Suppressor macrophage treated with lipopolysaccharide for 1 hour (primary cell): ENCODE measurements at regions not wholly inside any gene's neighbourhood (a gene's known extent, or its start where the extent isn't known, plus 50 kb on each side); places are given as distances from the start of the nearest gene placed in this dataset.
A peak's percentile ranks its signal among the peaks of the same experiment; 100 is the strongest.

Source experiments
- DNase-seq, 3 donors: peaks; one replicate each; pipeline ENCODE4 v3.0.0-alpha.2; 2020 to 2022

DNA sequence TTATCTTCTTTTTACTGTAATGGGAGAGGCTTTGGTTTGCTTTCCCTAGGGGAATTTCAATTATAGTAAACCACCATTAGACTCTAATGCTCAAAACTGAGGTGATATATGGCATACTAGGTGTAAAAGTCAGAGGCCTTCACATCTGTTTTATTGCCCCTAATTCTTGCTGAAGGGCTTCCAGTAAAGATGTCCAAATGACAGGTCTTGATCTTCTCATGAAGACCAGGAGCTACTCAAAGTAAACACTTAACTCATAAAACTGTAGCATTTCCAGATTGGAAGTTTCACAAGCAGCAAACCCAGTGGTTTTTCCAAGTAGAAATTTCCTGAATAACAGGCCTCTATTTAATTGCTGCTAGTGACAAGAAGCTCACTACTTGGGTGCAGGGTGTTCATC is 286.8 kb downstream of the RBM43 start:
- no peak for DNase-seq

DNA sequence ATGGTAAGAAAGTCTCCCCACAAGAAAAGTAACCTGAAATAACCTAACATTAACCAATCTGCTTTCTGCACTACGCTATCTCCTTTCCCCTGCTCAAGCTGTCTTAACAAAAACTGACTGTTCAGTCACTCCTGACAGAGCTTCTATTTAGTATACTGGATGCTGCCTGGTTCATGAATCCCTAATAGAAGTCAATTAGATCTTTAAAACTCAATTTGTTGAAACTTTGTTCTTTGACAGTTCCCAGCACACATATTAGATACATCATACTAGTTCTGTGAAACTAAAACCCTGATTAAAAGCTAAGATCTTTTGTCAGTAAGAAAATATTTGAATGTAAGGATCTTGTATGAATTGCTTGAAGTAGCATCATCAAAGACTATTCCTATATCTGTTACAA is 287.4 kb downstream of the RBM43 start:
- DNase-seq, result no peak

DNA sequence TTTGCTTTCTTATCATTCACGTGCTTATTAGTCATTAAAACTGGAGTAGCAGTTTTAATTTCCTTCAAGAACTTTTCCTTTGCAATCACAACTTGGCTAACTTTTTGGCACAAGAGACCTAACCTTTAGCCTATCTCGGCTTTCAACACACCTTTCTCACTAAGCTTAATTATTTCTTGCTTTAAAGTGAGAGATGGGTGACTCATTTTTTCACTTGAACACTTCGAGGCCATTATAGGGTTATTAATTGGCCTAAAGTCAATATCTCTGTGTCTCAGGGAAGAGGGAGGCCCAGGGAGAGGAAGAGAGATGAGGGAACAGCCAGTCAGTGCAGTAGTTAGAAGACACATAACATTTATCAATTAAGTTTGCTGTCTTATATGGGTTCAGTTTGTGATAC is 289.8 kb downstream of the RBM43 start:
- no peak for DNase-seq

DNA sequence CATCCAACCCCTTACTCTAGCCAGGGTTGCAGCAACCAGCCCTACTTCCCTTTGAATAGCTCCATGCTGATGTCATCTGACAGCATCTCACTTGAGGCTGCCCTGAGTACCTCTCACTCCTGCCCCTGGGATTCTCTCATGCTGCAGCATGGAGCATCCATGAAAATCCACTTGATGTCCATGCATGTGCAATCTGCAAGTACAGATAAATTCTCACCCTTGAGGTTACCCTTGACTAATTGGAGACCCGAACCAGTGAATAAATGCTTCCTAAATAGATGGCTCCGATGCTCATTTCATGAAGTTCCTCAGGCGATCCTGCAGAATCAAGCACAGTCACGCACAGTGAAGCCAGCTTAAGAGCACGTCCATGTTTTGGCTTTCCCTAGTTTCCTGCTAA is 298.3 kb downstream of the RBM43 start:
- DNase-seq, result no peak

DNA sequence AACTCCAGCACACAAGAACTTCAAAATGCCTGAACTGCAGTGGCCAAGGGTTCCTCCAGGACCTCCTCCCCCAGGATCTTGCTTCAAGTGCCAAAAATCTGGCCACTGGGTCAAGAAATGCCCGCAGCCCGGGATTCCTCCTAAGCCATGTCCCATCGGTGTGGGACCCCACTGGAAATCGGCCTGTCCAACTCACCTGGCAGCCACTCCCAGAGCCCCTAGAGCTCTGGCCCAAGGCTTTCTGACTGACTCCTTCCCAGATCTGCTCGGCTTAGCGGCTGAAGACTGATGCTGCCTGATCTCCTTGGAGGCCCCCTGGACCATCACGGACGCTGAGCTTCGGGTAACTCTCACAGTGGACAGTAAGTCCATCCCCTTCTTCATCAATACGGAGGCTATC is 306.4 kb downstream of the RBM43 start:
- no peak for DNase-seq

DNA sequence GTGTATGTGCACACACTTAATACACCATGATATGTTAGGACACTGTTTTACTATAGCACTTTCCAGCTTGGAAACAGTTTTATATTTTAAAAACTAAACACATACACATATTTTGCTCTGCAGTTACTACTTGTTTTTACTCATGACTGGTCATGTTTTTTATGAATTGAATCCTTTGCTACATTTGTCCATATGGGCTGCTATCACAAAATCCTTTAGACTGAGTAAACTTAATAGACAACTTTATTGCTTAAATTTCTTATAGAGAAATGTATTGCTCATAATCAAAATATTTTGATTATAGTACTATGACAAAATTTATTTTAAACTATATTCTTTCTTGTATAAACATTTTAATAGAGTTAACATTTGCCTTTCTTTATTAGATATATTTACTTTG is 314.8 kb downstream of the RBM43 start:
- DNase-seq, result no peak

DNA sequence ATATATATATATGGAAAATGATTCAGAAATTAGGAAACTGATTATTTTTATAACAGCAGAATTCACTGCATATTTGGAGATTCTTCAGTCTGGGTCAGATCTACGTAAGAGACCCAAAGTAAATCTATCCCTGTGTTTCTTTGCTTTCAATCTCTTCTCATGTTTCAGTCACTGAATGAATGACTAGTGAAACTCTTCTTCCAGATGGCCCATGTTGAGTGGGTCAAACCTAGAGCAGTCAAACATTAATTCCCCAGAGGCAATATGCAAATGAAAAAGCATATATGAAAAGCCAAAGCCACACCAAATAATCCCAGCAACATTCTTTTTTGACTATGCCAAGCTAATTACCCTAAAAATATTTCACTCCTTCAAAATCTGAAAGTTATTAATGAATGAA is 317.3 kb downstream of the RBM43 start:
- no peak for DNase-seq

DNA sequence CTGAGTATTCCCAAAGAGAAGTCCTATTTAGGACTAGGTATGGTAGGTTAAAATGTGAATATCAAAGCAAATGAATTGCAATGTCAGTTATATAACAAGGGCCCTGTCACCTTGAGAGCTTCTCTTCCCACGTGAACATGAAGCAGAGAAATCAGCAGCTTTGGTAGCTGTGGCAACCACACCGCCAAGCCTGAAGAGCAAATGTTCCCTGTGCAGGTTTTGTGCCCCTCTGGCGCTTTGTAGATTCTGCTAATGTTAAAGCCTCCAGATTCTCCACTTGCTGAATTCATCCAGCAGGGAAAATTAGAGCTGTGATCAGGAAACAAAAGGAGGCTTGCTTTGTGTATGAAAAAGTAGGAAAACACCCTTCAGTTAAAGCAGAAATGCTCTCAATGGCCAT is 322.6 kb downstream of the RBM43 start:
- no peak for DNase-seq

DNA sequence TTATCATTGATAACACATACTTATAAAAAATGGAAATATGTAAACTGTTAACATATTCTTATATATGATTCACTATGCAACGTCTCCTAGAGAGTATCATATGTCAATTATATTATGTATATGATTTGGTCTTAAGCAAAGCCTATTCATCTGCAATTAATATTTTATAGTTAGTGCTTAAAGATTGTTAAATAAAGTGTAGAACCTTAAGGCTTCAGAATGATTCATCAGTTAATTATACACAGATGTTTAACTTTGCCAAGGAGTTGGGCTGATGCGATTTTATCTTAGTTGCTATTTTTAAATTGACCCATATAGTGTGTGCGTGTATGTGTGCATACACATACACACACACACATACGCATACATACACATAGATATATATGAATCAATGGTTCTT is 323.1 kb downstream of the RBM43 start:
- DNase-seq, result no peak

DNA sequence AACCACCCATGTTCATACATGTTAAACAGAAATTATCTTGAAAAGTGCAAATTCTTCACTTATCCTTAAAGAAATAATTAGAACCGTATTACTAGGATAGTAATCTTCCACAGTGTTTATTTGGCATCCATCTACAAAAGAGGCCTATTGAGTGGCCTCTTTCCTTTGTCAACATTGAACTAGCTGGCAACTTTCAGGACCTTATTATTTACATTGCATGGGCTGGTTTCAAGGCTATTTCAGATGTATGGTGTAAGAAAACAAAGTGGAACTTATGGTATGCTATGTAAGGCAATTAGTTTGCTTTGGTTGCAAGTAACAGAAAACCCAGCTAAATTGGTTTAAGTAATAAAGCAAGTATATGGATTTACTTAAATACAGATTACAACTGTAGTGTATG is 324.6 kb downstream of the RBM43 start:
- DNase-seq, result no peak

DNA sequence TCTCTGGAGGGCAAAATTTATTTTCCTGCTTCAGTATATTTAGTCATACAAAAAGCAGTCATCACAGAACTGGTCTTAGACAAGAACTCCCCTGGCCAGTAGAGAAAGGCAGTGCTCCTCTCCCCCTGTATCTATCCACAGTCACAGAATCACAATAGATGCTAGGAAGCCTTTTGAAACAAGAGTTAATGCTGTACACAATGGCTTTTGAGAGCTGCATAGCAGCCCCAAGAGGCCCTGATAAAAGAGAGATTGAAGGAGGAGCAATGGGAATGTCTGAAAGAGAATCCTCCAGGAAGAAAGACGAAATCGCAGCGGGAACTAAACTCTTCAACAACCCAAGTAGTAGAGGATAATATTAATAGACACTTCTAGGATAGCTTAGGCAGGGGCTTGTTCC is 330.2 kb downstream of the RBM43 start:
- no peak for DNase-seq

DNA sequence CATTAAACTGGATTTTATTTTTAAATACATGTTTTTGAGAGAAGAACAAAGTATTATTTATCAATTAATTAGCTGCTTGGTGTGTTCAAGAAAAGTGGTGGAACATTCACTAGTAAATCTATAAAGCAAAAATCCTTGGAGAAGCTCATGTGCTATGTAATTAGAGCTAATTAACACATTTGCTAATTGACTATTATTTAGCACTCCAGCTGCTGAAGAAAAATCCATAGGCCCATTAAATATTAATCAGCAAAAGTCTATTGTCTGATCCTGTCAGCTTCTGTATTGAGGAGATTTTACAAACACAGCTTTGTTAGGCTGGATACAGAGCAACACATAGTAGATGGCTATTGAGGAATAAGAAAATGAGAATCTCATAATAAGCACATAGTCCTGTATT is 336.1 kb downstream of the RBM43 start:
- no peak for DNase-seq

DNA sequence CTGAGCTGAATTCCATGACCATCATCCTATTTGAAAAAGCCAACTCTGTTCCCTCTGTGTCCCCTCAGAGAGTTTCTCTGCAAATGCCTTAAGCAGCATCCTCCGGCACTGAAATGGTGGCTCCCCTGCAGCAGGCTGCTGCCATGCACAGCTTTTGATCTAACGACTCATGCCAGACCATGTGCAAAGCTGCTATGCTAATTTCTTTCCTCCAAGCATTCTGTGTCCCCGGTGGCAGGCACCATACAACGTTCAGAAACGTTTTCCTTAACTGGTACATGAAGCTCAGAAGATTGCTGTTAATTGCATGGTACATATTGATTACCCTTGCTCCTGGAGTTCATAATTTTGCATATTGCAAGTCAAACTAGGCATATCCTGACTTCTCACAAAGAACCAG is 336.8 kb downstream of the RBM43 start:
- DNase-seq, result no peak

DNA sequence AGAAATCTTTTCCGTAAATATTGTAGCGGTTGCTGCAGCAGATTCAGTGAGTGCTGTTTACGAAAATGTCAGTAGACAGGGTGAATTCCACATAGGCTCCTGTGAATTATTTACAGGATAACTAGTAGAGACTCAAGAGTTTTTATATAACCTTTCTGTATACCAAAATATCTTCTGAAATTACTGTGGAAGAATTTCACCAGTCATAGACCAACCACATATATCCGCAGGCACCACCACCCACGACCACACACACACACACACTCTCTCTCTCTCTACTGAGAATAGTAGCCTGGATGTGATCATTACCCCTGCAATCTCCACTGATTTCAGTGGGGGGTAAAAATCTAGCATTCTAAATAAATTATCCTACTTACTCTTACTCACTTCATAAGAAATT is 341.8 kb downstream of the RBM43 start:
- DNase-seq, result no peak

DNA sequence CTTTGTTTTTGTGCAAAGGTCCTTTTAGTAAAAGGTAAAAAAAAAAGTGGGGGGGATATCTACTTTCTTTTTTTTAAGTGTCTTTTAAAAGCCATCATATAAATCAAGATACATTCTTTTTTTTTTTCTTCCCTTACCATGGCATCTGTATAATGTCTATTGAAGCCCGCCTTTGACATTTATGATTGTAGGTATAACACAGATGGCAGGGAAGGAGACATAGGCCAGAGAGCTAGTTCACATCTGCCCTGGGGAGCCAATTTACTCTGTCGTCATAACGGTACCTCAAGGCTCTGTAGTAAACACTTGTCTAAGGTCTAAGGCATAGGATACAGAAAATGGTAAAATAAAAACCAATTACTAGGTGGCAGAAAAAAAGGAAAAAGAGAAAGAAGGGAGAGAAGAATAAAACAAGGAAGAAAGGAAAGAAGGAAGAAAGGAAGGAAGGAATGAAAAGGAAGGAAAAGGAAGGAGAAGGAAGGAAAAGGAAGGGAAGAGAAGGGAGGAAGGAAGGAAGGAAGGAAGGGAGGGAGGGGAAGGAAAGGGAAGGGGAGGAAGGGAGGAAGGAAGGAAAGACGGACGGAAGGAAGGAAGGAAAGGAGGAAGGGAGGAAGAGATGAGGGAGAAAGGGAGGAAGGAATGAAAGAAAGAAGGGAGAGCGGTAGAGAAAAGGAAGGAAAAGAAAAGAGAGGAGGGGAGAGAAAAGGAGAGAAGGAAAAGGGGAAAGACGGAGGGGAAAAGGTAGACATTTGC is 343.5 kb downstream of the RBM43 start:
- no peak for DNase-seq

DNA sequence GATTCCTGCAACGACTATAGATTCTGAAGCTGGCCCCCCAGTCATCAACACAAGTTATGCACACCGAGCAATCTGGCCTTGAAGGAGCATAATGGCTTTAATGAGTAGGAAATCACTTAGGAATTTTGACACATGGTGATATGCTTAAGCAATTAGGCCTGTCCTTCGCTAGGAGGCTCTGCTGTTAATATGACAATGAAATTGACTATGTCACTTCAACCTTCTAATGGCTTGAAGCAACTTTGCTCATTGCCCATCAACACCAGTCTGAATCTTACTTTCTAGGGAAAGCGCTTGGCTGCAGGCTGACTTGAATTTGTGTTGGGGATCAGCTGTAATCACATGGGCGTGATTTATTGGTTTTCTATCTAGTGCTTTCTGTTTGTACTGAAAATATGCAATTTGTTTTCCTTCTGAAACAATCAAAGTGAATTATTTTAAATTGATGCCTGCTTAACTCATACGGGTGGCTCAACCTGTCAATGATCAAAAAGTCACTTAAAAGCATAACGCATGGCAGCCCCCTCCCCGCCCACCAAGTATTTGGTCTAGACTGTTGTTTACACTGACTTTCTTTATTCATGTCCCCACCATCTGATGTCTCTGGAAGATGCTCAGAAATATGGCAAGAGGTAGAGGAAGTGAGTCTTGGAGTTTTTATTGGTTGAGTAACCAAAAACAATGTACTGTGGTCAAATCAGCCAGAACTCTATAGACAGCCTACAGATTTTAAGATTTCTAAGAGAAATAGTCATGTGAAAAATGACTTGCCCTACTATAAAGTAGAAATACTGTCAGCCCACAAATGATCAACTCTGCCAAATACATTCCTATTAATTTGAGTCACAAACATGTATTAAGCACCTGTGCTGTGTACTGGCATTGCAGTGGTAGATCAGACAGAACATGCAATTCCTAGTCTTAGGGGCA is 344.9 kb downstream of the RBM43 start:
- DNase-seq, result no peak

DNA sequence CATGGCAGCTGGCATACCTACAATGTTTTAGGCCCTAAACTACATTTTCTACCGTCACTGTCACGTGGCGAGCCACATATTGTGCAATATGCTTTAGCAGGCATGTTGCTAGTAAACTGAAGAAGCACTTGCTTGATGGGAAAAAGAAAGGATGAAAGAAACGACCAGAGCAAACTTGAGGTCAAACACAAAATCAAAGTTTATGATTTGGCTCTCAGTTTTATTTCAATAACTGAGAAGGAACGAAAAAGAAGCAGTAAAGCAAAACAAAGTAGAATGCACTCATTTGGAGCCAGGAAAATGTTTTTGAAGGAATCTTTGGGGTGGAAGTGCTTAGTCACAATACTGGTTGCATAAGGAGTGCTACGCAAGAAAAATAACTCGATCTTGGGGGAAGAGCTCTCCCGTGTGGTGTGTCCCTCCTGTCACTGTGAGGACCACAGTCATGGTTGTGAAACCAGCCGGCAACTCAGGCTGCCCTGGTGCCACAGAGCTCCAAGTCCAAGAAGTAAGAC is 349.8 kb downstream of the RBM43 start:
- peak; percentile 65 to 75 (median 74) for DNase-seq

DNA sequence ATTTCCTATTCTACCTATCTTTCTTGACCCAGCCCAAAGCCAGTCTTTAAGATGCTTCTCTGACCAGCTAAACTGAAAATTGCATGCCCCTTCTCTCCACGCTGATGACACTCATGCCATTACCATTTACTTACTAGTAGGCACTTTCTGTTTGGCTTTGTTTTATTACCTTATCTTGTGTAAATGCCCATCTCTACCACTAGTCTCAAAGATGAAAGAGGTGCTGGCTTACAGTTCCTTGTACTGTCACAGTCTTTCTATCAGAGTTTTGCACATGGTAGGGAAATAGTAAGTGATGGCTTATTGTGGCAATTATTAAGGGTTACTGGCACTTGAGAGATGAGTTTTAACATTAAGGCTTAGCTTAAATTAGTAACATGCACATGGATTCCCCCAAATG is 352.1 kb downstream of the RBM43 start:
- DNase-seq, result no peak

DNA sequence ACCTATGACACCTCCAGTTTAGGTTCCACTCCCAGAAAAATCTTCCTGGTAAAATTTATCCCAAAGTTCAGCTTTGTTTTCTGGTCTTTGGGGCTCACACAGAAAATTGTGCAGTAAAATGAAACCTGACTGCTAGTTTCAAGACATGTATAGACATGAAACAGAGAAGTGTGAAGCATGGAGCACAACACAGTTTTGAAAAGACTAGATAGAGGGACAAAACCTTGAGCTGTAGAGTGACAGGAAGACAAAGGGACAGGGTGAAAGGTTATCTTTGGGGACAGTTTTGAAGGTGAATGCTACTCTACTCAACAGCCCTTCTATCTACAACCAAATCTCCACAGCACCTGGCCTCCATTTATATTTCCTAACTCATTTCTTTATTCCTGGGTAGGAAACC is 352.6 kb downstream of the RBM43 start:
- no peak for DNase-seq

DNA sequence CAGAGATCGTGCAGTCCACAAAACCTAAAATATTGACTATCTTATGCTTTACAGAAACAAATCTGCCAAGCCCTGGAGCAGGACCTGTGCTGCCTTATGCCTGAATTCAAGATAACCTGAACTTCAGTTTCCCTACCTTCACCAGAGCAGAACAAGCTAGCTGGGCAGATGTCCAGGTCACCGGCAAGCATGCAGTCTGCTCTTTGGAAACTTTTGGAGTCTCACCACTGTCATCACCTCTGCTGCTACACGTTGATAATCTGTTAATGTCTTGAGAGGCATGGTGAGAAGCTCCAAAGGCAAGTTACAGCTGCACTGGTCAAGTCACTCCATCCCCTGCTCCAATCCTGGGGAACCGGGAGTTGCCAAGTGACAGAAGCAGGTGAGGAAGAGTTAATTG is 354.2 kb downstream of the RBM43 start:
- DNase-seq, result no peak

DNA sequence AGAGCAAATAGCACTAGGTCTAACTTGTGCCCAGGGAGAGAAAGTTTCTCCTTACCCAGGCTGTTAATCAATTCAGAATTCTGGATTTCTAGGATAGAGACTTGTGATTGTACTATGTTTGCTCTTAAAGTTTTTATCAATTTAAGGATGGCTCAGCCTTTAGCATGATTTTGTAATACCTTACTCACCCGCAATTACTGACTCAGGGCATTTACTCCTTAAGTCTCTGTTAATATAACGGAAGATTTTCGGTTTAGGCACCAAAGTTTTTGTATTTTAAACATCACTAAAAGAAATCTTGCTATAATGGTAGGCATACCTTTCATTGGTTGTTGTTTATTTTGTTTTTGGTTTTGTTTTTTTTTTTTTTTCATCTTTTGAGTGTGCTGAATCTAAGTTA is 358.2 kb downstream of the RBM43 start:
- no peak for DNase-seq

DNA sequence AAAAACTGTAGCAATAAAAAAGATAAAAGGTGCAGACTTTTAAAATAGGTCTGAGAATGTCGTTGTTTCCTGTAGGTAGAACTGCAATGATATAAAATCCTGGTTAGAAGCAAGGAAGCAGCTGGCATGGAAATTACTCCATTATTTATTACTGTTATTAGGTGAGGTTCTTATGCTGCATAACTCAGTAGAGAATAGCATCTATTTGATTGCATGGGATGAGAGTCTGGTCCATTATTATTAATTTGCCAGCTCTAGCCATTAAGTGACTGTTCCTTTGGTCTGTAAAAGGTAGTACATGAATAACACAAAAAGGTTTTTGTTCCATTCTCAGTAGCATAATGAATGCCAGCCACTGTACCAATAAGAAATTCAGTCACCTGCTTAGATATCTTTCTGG is 358.6 kb downstream of the RBM43 start:
- no peak for DNase-seq

DNA sequence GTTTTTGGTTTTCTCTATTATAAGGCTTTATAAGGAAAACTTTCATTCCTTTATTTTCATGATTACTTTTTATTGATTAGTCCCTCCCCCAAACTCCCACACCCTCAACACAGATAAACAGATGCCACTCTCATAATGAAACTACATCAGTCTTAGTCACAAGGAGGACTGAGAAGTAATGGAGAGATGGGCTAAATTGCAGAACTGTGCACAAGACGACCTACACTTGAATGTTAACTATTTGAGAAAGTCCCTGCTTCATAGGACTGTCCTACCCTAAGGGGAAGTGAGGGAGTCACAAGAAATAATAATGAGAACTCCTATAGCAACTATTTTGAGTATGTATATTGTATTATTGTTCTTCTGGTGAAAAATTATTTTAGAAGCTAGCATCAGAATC is 360.8 kb downstream of the RBM43 start:
- peak in 1 of 3 donors; percentile 3 for DNase-seq

DNA sequence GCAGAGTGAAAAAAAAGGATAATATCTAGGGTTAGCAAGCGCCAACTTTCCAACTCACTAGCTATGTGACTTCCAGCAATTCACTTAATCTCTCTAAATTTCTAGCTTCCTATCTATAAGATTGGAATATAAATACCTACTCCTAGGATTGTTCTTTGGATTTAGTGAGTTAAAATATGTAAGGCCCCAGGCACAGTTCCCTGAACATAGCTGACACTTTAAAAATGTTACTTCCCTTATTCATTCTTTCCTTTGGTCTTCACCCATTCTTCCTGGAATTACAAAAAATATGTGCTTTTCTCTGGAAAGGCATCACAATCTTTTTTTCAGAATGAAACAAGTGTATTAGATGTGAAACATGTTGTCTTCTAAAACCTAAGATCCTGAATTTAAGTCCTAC is 365.7 kb downstream of the RBM43 start:
- DNase-seq, result no peak
